Endometrial microvascular endothelial cells (primary cell): ENCODE measurements at regions not wholly inside any gene's neighbourhood (a gene's known extent, or its start where the extent isn't known, plus 50 kb on each side); places are given as distances from the start of the nearest gene placed in this dataset.

Source experiments
- in situ Hi-C: cut with HindIII; loops from 2 replicates; pipeline ENCODE4 v1.10.0; 2017; ENCODE audit warnings: low sequenced_read_pairs, low pct_unique_long_range_greater_than_20kb; ENCODE audit errors: inconsistent ontology term

DNA sequence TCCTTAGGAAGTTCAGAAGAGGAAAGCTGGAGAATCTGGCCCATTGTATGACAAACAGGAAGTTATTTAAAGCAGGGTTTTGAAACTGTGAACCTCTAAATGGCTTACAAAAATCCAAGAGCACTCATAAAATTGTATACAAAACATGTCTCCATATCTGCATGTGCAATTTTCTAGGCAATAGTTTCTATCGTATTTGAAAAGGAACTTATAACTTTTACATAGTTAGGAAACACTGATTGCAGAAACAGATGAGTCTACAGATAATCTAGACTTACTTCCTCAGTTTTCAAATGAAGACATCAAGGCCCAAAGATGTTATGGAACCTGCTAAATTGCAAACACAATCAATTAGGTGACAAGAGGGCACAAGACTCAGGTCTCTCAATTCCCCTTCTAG is 53.3 kb upstream of the ETV6 start:
- in situ Hi-C loops = loop anchor here (25.0 kb wide), 1 partner anchor 441 kb away; no protein-coding TSS in a partner anchor

DNA sequence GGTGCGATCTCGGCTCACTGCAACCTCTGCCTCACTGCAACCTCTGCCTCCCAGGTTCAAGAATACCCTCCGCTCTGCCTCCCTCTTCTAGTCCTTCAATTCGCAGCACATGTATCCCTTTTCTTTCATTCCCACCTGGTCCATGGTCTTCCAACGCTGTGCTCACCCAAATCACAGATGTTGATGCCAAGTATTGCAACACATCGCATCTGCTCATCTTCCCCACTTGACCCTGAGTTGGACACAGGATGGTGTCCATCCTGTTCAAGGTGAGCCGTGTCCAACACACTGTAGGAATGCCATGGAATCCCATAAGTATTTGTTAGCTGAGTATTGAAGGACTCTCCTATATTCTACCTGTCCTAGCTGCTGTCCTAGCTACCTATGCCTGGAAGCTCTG is 50.6 kb upstream of the ETV6 start:
- in situ Hi-C loops = loop anchor here (25.0 kb wide), 1 partner anchor 438 kb away; no protein-coding TSS in a partner anchor
